Neural progenitor cell (in vitro differentiated cells): ENCODE measurements at regions not wholly inside any gene's neighbourhood (a gene's known extent, or its start where the extent isn't known, plus 50 kb on each side); places are given as distances from the start of the nearest gene placed in this dataset.

Experiments
- EZH2phosphoT487 ChIP-seq: fragments of 200-600 bp; sonication (generic); IDR thresholded peaks from 2 replicates; pipeline ENCODE4 v1.6.1; 2017; ENCODE audit warnings: antibody characterized with exemption
- TF ChIP-seq, protein P1 (sequence below): fragments of 200-600 bp; sonication (generic); IDR thresholded peaks from 2 replicates; pipeline ENCODE4 v1.5.1; 2017; ENCODE audit warnings: antibody characterized with exemption, mild to moderate bottlenecking

- TF ChIP-seq, protein P1, sequence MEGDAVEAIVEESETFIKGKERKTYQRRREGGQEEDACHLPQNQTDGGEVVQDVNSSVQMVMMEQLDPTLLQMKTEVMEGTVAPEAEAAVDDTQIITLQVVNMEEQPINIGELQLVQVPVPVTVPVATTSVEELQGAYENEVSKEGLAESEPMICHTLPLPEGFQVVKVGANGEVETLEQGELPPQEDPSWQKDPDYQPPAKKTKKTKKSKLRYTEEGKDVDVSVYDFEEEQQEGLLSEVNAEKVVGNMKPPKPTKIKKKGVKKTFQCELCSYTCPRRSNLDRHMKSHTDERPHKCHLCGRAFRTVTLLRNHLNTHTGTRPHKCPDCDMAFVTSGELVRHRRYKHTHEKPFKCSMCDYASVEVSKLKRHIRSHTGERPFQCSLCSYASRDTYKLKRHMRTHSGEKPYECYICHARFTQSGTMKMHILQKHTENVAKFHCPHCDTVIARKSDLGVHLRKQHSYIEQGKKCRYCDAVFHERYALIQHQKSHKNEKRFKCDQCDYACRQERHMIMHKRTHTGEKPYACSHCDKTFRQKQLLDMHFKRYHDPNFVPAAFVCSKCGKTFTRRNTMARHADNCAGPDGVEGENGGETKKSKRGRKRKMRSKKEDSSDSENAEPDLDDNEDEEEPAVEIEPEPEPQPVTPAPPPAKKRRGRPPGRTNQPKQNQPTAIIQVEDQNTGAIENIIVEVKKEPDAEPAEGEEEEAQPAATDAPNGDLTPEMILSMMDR: no peak
- TF ChIP-seq EZH2phosphoT487: no peak
Measured at GRCh38 chr3:13186435-13186815, 113.2 kb upstream of the IQSEC1 start.
